Dendritic cell treated with granulocyte-macrophage colony-stimulating factor and Interleukin-4, amounts not matched to agents 40 ng/mL and 50 ng/mL, for 4 days (primary cell): ENCODE measurements at regions not wholly inside any gene's neighbourhood (a gene's known extent, or its start where the extent isn't known, plus 50 kb on each side); places are given as distances from the start of the nearest gene placed in this dataset.

Source experiments
- H3K27ac Mint-ChIP-seq: one replicate; pipeline ENCODE4 v1.8.0; 2022; ENCODE audit warnings: mild to moderate bottlenecking, mixed read lengths
- H3K27me3 Mint-ChIP-seq: one replicate; pipeline ENCODE4 v1.8.0; 2022; ENCODE audit warnings: mild to moderate bottlenecking, mixed read lengths
- H3K36me3 Mint-ChIP-seq: one replicate; pipeline ENCODE4 v1.8.0; 2022; ENCODE audit warnings: low read depth, mixed read lengths
- H3K4me1 Mint-ChIP-seq: one replicate; pipeline ENCODE4 v1.8.0; 2022; ENCODE audit warnings: low read depth, mixed read lengths
- H3K4me3 Mint-ChIP-seq: one replicate; pipeline ENCODE4 v1.8.0; 2022; ENCODE audit warnings: mild to moderate bottlenecking, moderate library complexity, mixed read lengths
- H3K9me3 Mint-ChIP-seq: one replicate; pipeline ENCODE4 v1.8.0; 2022; ENCODE audit warnings: mixed read lengths
- intact Hi-C: fragments of 100-400 bp; cut with micrococcal nuclease; formaldehyde crosslinking; loops from one replicate; pipeline ENCODE4 v1.15.0; 2022

DNA sequence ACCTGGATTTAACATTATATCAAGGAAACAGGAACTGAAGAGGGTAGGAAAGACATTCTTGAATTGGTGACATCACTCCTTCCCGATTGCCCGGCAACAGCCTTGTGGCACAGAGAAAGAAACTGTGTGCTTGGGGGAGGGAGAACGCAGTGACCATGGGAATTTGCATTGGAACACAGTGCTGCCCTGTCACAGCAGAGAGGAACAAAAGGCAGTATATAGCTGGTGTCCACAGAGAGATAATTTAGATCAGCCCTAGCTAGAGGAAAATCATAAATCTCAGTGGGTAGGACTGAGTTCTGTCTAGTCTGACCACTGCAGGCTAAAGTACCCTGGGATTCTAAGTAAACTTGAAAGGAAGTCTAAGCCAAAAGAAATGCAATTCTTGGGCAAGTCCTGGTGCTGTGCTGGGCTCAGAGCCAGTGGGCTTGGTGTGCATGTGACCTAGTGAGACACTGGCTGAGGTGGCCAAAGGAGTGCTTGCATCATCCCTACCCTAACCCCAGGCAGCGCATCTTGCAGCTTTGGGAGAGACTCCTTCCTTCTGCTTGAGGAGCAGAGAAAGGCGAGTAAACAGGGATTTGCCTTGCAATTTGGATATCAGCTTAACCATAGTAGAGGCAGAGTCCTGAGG, 697.6 kb downstream of the HACE1 start:
- no peaks in the 10 kb centered on the region for H3K36me3 Mint-ChIP-seq
- H3K27ac Mint-ChIP-seq = no peak overlapping the region
- intact Hi-C loops = no loop called here
- no peaks in the 10 kb centered on the region for H3K4me1 Mint-ChIP-seq
- H3K27me3 Mint-ChIP-seq = no peaks in the 10 kb centered on the region
- peaks cover 43% of the 10 kb centered on the region for H3K9me3 Mint-ChIP-seq
- H3K4me3 Mint-ChIP-seq = no peak overlapping the region

DNA sequence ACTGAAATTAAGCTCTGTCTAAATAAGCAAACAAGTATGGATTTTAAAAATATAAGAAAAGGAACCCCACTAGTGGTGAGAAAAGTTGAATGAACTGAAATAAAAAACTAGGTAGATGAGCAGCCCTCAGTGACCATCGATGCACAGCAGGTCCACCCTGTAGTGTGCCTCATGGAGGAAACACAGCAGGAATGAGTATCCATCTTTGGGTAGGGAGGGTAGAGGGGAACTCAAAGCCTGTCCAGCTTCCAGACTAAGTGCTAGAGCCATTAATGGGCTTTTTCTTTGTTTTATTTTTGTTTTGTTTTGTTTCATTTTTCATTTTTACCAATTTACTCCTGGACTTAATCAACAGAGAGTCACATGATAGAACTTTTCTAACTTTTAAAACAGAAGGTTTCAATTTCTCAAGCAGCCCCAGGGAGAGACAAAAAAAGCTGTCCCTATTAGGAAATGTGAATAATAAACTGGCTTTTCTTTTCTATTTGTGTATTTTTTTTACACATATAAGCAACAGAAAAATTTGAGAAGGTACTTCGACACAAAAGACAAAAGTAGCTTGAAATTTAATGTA, 700.6 kb downstream of the HACE1 start:
- intact Hi-C loops = no loop called here
- Mint-ChIP-seq H3K36me3 (no peaks in the 10 kb centered on the region), H3K4me3 (no peak overlapping the region)

DNA sequence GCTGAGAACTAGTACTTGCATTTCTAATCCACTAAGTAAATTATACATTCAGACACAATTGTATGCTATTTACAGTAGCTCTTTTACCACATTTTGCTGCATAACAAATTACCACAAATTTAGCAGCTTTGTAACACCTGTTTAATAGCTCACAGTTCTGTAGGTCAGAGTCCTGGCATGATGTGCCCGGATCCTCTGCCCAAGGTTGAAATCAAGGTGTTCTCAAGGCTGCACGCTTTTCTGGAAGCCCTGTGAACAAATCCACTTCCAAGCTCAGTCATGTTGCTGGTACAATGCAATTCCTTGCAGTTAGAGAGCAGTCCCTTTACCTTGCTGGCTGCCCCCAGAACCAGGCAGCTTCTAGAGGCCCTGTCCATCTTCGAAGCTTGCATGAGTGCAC, 716.0 kb downstream of the HACE1 start:
- no peak overlapping the region for H3K27ac Mint-ChIP-seq
- H3K27me3 Mint-ChIP-seq = no peaks in the 10 kb centered on the region
- H3K36me3 Mint-ChIP-seq = no peaks in the 10 kb centered on the region
- H3K4me3 Mint-ChIP-seq = no peak overlapping the region
- peaks cover 8% of the 10 kb centered on the region for H3K9me3 Mint-ChIP-seq
- intact Hi-C loops = no loop called here
- H3K4me1 Mint-ChIP-seq = no peaks in the 10 kb centered on the region

More for the DNA sequence above, 700.6 kb downstream of the HACE1 start:
- Mint-ChIP-seq H3K27me3 (no peaks in the 10 kb centered on the region), H3K4me1 (no peaks in the 10 kb centered on the region), H3K27ac (no peak overlapping the region), H3K9me3 (peaks cover 32% of the 10 kb centered on the region)

DNA sequence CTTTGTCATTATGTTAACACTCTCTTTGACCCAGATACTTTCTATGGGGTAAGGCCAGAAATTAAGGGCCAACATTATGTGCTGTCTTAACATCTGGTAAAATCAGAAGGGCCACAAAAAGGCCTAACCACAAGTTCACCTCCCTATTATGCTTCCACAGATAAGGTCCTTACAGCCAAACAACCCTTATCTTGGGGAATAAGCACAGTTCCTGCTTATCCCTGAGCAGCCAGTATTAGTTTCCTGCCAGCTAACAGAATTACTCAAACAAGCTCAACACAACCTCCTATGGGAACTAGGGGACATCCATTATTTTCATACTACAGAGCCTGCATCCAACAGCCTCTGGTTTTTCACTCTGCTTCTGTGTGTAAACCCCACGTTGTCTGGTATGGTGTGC, 724.8 kb downstream of the HACE1 start:
- no peak overlapping the region for H3K27ac Mint-ChIP-seq
- H3K9me3 Mint-ChIP-seq = peaks cover 21% of the 10 kb centered on the region
- H3K36me3 Mint-ChIP-seq = no peaks in the 10 kb centered on the region
- no peaks in the 10 kb centered on the region for H3K4me1 Mint-ChIP-seq
- H3K27me3 Mint-ChIP-seq = no peaks in the 10 kb centered on the region
- no peak overlapping the region for H3K4me3 Mint-ChIP-seq
- intact Hi-C loops = no loop called here

DNA sequence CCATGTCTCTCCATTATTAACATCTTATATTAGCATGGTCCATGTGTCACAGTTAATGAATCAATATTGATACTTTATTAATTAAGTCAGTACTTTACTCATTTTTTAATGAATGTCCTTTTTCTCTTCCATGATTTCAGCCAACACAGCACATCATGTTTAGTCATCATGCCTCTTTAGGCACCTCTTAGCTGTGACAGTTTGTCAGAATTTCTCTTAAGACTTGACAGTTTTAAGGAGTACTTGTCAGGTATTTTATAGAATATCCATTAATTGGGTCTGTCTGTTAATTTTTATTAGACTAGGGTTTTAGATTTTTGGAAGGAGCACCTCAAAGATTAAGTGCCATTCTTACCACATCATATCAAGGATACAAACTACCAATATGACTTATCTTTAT, 729.4 kb downstream of the HACE1 start:
- no peak overlapping the region for H3K4me3 Mint-ChIP-seq
- H3K4me1 Mint-ChIP-seq = no peaks in the 10 kb centered on the region
- H3K36me3 Mint-ChIP-seq = no peaks in the 10 kb centered on the region
- H3K9me3 Mint-ChIP-seq = peaks cover 7% of the 10 kb centered on the region
- intact Hi-C loops = no loop called here
- H3K27me3 Mint-ChIP-seq = no peaks in the 10 kb centered on the region
- no peak overlapping the region for H3K27ac Mint-ChIP-seq

- intact Hi-C loops = no loop called here
- Mint-ChIP-seq H3K36me3 (no peaks in the 10 kb centered on the region), H3K9me3 (peaks cover 22% of the 10 kb centered on the region), H3K27me3 (no peaks in the 10 kb centered on the region), H3K4me1 (no peaks in the 10 kb centered on the region), H3K27ac (no peak overlapping the region), H3K4me3 (no peak overlapping the region)
Observed at GRCh38 chr6:104126315-104127005, 733.3 kb downstream of the HACE1 start.

GRCh38 chr6:104123227-104123626, 736.5 kb downstream of the HACE1 start:
- intact Hi-C loops = no loop called here
- no peaks in the 10 kb centered on the region for H3K27me3 Mint-ChIP-seq
- H3K4me1 Mint-ChIP-seq = no peaks in the 10 kb centered on the region
- H3K9me3 Mint-ChIP-seq = peaks cover 22% of the 10 kb centered on the region
- no peak overlapping the region for H3K27ac Mint-ChIP-seq
- H3K4me3 Mint-ChIP-seq = no peak overlapping the region
- H3K36me3 Mint-ChIP-seq = no peaks in the 10 kb centered on the region

DNA sequence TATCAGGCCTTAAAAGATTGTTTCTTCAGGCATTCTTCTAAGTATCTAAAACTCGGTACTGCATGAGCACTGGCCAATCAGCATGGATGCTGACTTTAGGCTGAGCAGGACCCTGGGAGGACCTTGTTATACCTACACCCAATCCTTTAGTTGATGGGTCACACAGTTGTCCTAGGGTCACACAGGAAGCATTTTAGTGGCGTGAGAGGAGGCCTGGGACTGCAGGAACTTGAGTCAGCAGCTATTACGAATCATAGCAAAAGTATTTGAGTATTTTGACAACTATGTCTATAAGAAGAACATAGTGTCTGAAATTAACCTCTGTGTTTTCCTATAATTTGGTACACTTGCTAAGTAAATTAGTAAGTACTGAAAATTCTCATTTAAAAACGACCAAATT, 741.4 kb downstream of the HACE1 start:
- intact Hi-C loops = no loop called here
- Mint-ChIP-seq H3K27ac (no peak overlapping the region), H3K36me3 (no peaks in the 10 kb centered on the region), H3K4me1 (no peaks in the 10 kb centered on the region), H3K4me3 (no peak overlapping the region), H3K27me3 (no peaks in the 10 kb centered on the region), H3K9me3 (peaks cover 15% of the 10 kb centered on the region)

- H3K9me3 Mint-ChIP-seq = no peaks in the 10 kb centered on the region
- no peaks in the 10 kb centered on the region for H3K4me1 Mint-ChIP-seq
- no peak overlapping the region for H3K4me3 Mint-ChIP-seq
- intact Hi-C loops = no loop called here
- no peaks in the 10 kb centered on the region for H3K36me3 Mint-ChIP-seq
- H3K27me3 Mint-ChIP-seq = no peaks in the 10 kb centered on the region
- H3K27ac Mint-ChIP-seq = no peak overlapping the region
Observed at GRCh38 chr6:104109806-104110205, 749.9 kb downstream of the HACE1 start.

GRCh38 chr6:104108634-104109033, 751.1 kb downstream of the HACE1 start:
- Mint-ChIP-seq H3K4me3 (no peak overlapping the region), H3K9me3 (no peaks in the 10 kb centered on the region), H3K36me3 (no peaks in the 10 kb centered on the region), H3K27me3 (no peaks in the 10 kb centered on the region), H3K27ac (no peak overlapping the region), H3K4me1 (no peaks in the 10 kb centered on the region)
- intact Hi-C loops = no loop called here

DNA sequence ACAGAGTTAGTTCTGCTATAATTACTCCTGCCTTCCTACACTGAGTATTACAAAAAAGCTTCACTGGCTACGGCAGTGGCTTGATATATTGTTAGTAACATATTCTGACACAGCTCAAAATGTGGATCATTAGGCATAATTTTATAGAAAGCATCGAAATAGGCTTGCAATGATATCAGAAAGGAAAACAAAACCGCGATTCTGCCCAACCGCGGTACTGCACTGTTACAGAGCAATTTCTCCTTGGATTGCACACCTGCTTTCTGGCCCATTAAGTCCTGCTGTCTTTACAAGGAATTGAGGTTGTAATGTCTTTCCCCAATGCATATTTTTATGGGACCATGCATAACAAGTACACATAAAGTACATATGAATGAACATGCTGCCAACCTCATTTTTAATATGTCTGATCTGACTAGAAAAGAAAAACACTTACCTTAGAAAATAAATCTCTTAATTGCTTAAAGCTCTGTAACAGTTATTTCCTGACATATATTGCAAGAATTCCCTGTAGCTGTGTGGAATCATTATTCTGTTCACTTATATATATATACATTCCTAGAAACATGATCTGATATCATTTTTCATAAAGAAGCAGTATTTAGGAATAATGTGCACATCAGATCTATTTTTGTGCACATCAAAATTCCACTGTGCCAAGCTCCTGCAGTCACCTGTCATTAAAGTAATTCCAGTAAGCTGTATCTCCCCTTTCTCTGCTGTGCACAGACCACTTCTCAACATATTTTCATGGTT, 763.9 kb downstream of the HACE1 start:
- Mint-ChIP-seq H3K4me3 (no peak overlapping the region), H3K4me1 (no peaks in the 10 kb centered on the region), H3K27ac (no peak overlapping the region), H3K9me3 (no peaks in the 10 kb centered on the region), H3K36me3 (no peaks in the 10 kb centered on the region), H3K27me3 (no peaks in the 10 kb centered on the region)
- intact Hi-C loops = no loop called here

DNA sequence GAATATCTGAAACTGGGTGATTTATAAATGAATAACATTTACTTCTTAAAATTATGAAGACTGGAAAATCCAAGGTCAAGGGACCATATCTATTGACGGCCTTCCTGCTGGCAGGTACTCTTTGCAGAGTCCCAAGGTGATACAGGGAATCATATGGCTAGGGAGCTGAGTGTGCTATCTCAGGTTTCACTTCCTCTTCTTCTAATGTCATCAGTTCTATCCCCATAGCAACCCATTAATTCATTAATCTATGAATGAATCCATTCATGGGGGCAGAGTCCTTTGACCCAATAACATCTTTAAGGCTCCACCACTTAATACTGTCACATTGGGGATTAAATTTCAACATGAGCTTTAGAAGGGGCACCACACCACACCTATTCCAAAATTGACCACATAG, 772.0 kb downstream of the HACE1 start:
- no peak overlapping the region for H3K4me3 Mint-ChIP-seq
- no peaks in the 10 kb centered on the region for H3K36me3 Mint-ChIP-seq
- intact Hi-C loops = no loop called here
- no peak overlapping the region for H3K27ac Mint-ChIP-seq
- H3K4me1 Mint-ChIP-seq = no peaks in the 10 kb centered on the region
- H3K27me3 Mint-ChIP-seq = no peaks in the 10 kb centered on the region
- peaks cover 37% of the 10 kb centered on the region for H3K9me3 Mint-ChIP-seq

DNA sequence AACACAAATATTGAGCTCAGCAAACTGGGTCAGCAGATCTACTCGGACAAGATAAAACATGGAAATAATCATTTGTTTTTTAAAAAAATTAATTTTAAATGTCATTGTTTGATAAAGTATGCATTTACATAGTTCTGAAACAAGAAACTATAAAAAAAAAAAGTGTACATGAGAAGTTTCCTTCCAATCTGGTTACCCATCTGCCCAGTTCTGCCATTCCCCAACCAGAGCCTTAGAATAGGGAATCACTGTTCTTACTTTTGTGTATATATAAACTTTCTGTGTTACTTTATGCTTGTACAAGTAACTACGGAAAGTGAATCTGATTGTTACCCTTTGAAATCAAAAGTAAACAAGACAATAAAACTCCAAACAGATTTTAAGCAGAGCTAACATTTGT, 791.4 kb downstream of the HACE1 start:
- H3K27me3 Mint-ChIP-seq = no peaks in the 10 kb centered on the region
- H3K4me1 Mint-ChIP-seq = no peaks in the 10 kb centered on the region

DNA sequence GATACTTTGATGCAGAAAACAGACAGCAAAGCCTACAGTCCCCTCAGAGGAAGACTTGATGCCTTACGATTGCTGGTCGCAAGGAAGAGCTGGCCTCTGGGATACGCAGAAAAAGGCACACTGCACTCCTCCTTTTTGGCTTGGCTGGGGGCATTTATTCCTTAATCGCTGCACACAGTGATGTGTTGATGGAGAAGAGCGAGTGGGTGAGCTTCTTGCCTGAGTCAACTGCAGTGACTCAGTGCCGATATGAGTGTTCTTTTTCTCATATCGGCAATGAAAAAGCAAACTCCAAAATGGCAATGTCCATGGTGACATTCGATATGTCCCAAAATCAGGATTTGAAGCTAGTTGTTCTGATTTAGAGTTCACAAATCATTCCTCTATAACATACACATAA, 794.8 kb downstream of the HACE1 start:
- Mint-ChIP-seq H3K36me3 (no peaks in the 10 kb centered on the region), H3K9me3 (peaks cover under 1% of the 10 kb centered on the region), H3K4me3 (no peak overlapping the region), H3K27ac (no peak overlapping the region), H3K27me3 (no peaks in the 10 kb centered on the region), H3K4me1 (no peaks in the 10 kb centered on the region)
- intact Hi-C loops = no loop called here

More for the DNA sequence above, 791.4 kb downstream of the HACE1 start:
- Mint-ChIP-seq H3K9me3 (no peaks in the 10 kb centered on the region), H3K27ac (no peak overlapping the region), H3K36me3 (no peaks in the 10 kb centered on the region), H3K4me3 (no peak overlapping the region)
- intact Hi-C loops = no loop called here
